VCaP (cell line): ENCODE measurements at regions not wholly inside any gene's neighbourhood (a gene's known extent, or its start where the extent isn't known, plus 50 kb on each side); places are given as distances from the start of the nearest gene placed in this dataset.

ENCODE experiments used
- H3K27ac ChIP-seq: fragments of 450-650 bp; 2 replicates; pipeline ENCODE4 v1.5.1; 2017
- TF ChIP-seq, protein P1 (sequence below): fragments of 450-650 bp; conservative IDR thresholded peaks from 2 replicates; pipeline ENCODE4 v1.5.1; 2017; ENCODE audit warnings: mild to moderate bottlenecking, moderate library complexity

DNA sequence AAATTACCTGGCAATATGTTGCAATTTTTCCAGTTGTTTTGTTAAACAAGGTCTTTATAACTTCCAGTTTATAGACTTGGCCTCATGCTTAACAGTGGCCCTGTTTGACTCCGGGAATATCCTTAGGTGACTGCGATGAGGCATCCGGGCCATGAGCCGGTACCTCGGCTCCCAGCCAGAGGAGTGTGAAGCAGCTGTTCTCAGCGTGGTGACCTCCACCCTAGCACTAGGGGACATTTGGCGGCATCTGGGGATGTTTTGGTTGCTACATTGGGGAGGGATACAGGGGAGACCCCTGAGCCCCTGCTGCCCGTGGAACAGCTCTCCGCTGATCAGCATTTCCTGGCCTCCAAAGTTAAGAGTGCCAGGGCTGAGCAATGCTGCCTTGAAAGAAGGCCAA, 533.4 kb downstream of the IRX1 start:
- no peak overlapping the region for H3K27ac ChIP-seq
- TF ChIP-seq, protein P1, sequence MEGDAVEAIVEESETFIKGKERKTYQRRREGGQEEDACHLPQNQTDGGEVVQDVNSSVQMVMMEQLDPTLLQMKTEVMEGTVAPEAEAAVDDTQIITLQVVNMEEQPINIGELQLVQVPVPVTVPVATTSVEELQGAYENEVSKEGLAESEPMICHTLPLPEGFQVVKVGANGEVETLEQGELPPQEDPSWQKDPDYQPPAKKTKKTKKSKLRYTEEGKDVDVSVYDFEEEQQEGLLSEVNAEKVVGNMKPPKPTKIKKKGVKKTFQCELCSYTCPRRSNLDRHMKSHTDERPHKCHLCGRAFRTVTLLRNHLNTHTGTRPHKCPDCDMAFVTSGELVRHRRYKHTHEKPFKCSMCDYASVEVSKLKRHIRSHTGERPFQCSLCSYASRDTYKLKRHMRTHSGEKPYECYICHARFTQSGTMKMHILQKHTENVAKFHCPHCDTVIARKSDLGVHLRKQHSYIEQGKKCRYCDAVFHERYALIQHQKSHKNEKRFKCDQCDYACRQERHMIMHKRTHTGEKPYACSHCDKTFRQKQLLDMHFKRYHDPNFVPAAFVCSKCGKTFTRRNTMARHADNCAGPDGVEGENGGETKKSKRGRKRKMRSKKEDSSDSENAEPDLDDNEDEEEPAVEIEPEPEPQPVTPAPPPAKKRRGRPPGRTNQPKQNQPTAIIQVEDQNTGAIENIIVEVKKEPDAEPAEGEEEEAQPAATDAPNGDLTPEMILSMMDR, result no peak

- no peak overlapping the region for H3K27ac ChIP-seq
- TF ChIP-seq, protein P1, result no peak
Measured at GRCh38 chr5:4129523-4129922, 533.9 kb downstream of the IRX1 start.

- TF ChIP-seq, protein P1, result no peak
- H3K27ac ChIP-seq, result no peak overlapping the region
Measured at GRCh38 chr5:4130819-4131218, 535.2 kb downstream of the IRX1 start.

DNA sequence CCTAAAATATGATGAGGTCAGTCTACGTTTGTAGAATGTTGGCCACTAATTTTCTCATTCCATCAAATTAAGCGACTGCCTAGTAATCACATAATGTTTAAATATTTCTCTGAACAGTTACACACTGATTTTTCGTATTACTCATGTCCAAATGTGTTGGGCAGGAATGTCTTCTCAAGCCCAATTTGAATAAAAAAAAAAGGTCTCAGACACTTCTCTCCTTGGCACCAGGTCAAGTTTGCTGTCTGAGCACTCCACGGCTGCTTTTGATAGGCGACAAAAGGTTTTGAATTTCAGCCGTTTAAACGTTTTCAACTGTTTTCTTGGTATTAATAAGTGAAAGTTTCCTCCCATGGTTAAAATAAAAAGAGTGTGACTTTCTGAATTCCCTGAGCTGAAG, 542.1 kb downstream of the IRX1 start:
- TF ChIP-seq, protein P1, result no peak
- no peak overlapping the region for H3K27ac ChIP-seq

GRCh38 chr5:4142842-4143241, 547.2 kb downstream of the IRX1 start:
- TF ChIP-seq, protein P1, result no peak
- H3K27ac ChIP-seq, result no peak overlapping the region

DNA sequence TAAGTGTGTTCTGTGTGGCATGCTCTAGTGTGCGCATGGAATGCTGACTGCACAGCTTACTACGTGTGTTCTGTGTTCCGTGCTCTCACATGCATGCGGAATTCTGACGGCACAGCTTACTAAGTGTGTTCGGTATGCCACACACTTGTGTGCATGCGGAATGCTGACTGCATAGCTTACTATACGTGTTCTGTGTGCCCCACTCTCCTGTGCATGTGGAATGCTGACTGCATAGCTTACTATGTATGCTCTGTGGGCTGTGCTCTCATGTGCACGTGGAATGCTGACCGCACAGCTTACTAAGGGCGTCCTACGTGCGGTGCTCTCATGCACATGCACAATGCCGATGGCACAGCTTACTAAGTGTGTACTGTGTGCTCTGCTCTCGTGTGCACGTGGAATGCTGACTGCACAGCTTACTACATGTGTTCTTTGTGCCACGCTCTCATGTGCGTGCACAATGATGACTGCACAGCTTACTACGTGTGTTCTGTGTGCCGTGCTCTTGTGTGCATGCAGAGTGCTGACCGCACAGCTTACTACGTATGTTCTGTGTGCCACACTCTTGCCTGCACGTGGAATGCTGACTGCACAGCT, 548.9 kb downstream of the IRX1 start:
- H3K27ac ChIP-seq, result no peak overlapping the region
- TF ChIP-seq, protein P1, result no peak

GRCh38 chr5:4145511-4145910, 549.9 kb downstream of the IRX1 start:
- no peak overlapping the region for H3K27ac ChIP-seq
- TF ChIP-seq, protein P1, result no peak
